HG02610 (cell line): ENCODE measurements at regions not wholly inside any gene's neighbourhood (a gene's known extent, or its start where the extent isn't known, plus 50 kb on each side); places are given as distances from the start of the nearest gene placed in this dataset.
"Not testable (repeated sequence)": the region's sequence is repeated elsewhere in the genome, so short reads cannot be mapped to it uniquely, and the experiment has no call there.

ENCODE experiments used
- ATAC-seq: cut with Tn5 transposase; IDR thresholded peaks from one replicate; pipeline ENCODE4 v1.9.1; 2021; ENCODE audit warnings: mild to moderate bottlenecking, moderate library complexity; ENCODE audit not compliant: unreplicated experiment

GRCh38 chr12:69172491-69172890, 66.9 kb upstream of the CPSF6 start:
- ATAC-seq, result no peak

- no peak for ATAC-seq
Measured at GRCh38 chr12:69173368-69173767, 66.0 kb upstream of the CPSF6 start.

GRCh38 chr12:69179786-69180185, 59.6 kb upstream of the CPSF6 start:
- ATAC-seq, result no peak

- not testable (repeated sequence) for ATAC-seq
Measured at GRCh38 chr12:69187572-69187971, 51.8 kb upstream of the CPSF6 start.

- no peak for ATAC-seq
Measured at GRCh38 chr12:69189378-69189978, 49.9 kb upstream of the CPSF6 start.
